GM12873 (cell line): ENCODE measurements at regions not wholly inside any gene's neighbourhood (a gene's known extent, or its start where the extent isn't known, plus 50 kb on each side); places are given as distances from the start of the nearest gene placed in this dataset.

Experiments
- CTCF ChIP-seq: IDR thresholded peaks from 2 replicates; pipeline ENCODE4 v1.5.1; 2012; ENCODE audit warnings: low read depth, mild to moderate bottlenecking, moderate library complexity, low read length, control low read depth; ENCODE audit not compliant: insufficient read depth; ENCODE audit errors: missing control alignments

GRCh38 chr2:23238011-23238657 is 146.8 kb upstream of the KLHL29 start:
- TF ChIP-seq CTCF, result no peak

- no peak for TF ChIP-seq CTCF
Observed at GRCh38 chr2:23239374-23239773, 145.6 kb upstream of the KLHL29 start.

- TF ChIP-seq CTCF, result no peak
Observed at GRCh38 chr2:23241121-23241520, 143.9 kb upstream of the KLHL29 start.

GRCh38 chr2:23241611-23242245 is 143.3 kb upstream of the KLHL29 start:
- TF ChIP-seq CTCF, result no peak

GRCh38 chr2:23243073-23243659 is 141.8 kb upstream of the KLHL29 start:
- no peak for TF ChIP-seq CTCF

GRCh38 chr2:23244617-23245016 is 140.4 kb upstream of the KLHL29 start:
- TF ChIP-seq CTCF, result no peak

- no peak for TF ChIP-seq CTCF
Observed at GRCh38 chr2:23246992-23247683, 137.8 kb upstream of the KLHL29 start.
